ENCODE measurements at regions not wholly inside any gene's neighbourhood (a gene's known extent, or its start where the extent isn't known, plus 50 kb on each side); places are given as distances from the start of the nearest gene placed in this dataset.

GRCh38 chr21:38112219-38112789 lies 144.5 kb upstream of the KCNJ15 start:
- TF ChIP-seq CTCF (IDR thresholded peaks at IDR 0.05) (no peak), POLR2AphosphoS5 (IDR thresholded peaks at IDR 0.05) (no peak)

Data from stomach (tissue), 4 donors.